ENCODE measurements at regions not wholly inside any gene's neighbourhood (a gene's known extent, or its start where the extent isn't known, plus 50 kb on each side); places are given as distances from the start of the nearest gene placed in this dataset.

- WGBS (ENCODE audit: extremely low coverage, insufficient read length, low lambda C conversion rate) = no CpG with 5 or more reads among the region's 5 CpGs
- Mint-ChIP-seq H3K9me3 (no peaks in the 10 kb centered on the region), H3K27me3 (ENCODE audit: low read depth) (peaks cover 2% of the 10 kb centered on the region)
These were observed 116.9 kb upstream of the PWP1 start for GRCh38 chr12:107568718-107569117.

More at GRCh38 chr12:107568718-107569117, 116.9 kb upstream of the PWP1 start:
- Histone ChIP-seq H3K23ac (ENCODE audit: insufficient read length, low read depth, low read length) (no peak overlapping the region), H3T11ph (ENCODE audit: low read length) (no peak overlapping the region), H3K4ac (ENCODE audit: low read depth, low read length) (no peak overlapping the region), H2BK120ac (ENCODE audit: low read depth, low read length, poor library complexity, severe bottlenecking) (no peak overlapping the region), H3K56ac (ENCODE audit: insufficient read length, low read depth, low read length) (no peak overlapping the region), H2BK20ac (ENCODE audit: low read depth, low read length, poor library complexity, severe bottlenecking) (no peak overlapping the region), H3K14ac (ENCODE audit: insufficient read depth, low read length) (no peak overlapping the region), H2AK5ac (ENCODE audit: insufficient read length, low read length) (no peak overlapping the region), H3K9ac (ENCODE audit: extremely low read depth, insufficient read length, low read length) (no peak overlapping the region), H3K27ac (ENCODE audit: insufficient read length, low read depth, low read length) (no peak overlapping the region), H2BK12ac (ENCODE audit: insufficient read length, low read depth, low read length) (no peak overlapping the region), H3K79me2 (ENCODE audit: insufficient read depth, low read length) (no peaks in the 10 kb centered on the region), H3K18ac (ENCODE audit: insufficient read length, low read depth, low read length) (no peak overlapping the region), H4K8ac (replicated peaks; ENCODE audit: insufficient read length, low read depth, low read length) (no peak overlapping the region), H4K91ac (ENCODE audit: insufficient read length, low read depth, low read length) (no peak overlapping the region), H3K27me3 (ENCODE audit: insufficient read depth, low read length) (no peaks in the 10 kb centered on the region), H2AFZ (ENCODE audit: low read length) (no peak overlapping the region), H3K4me2 (ENCODE audit: insufficient read depth, insufficient read length, low read length) (no peak overlapping the region), H3K4me1 (ENCODE audit: insufficient read depth, low read length) (no peaks in the 10 kb centered on the region), H4K20me1 (ENCODE audit: control insufficient read depth, insufficient read depth, insufficient read length) (no peaks in the 10 kb centered on the region), H3K9me3 (ENCODE audit: control insufficient read depth, low read depth, low read length) (no peaks in the 10 kb centered on the region), H4K5ac (ENCODE audit: insufficient read length, low read depth, low read length) (no peak overlapping the region), H2BK15ac (ENCODE audit: low read depth, low read length) (no peak overlapping the region), H2BK5ac (ENCODE audit: insufficient read length, low read length) (no peak overlapping the region), H3K23me2 (ENCODE audit: insufficient read length, low read depth, low read length, poor library complexity, severe bottlenecking) (no peaks in the 10 kb centered on the region), H3K79me1 (ENCODE audit: insufficient read depth, low read depth, low read length, poor library complexity, severe bottlenecking) (no peaks in the 10 kb centered on the region)
- DNase-seq = no peak
- Mint-ChIP-seq H3K4me3 (no peak overlapping the region), H3K27ac (no peak overlapping the region), H3K4me1 (no peaks in the 10 kb centered on the region), H3K36me3 (ENCODE audit: insufficient read depth in 1 of 3, low read depth in 3 of 3) (no peaks in the 10 kb centered on the region)
- TF ChIP-seq CTCF (conservative IDR thresholded peaks at IDR 0.05) = no peak

All from H9 (cell line).